ENCODE measurements at regions not wholly inside any gene's neighbourhood (a gene's known extent, or its start where the extent isn't known, plus 50 kb on each side); places are given as distances from the start of the nearest gene placed in this dataset.

- no peak for DNase-seq (ENCODE audit: low read depth)
These were observed 224.3 kb downstream of the SEC14L1 start for GRCh38 chr17:77364941-77365583.

GRCh38 chr17:77365584-77366186 is 224.9 kb downstream of the SEC14L1 start:
- peak; percentile 64 for DNase-seq (ENCODE audit: low read depth)

- no peak for DNase-seq (ENCODE audit: low read depth)
These were observed 225.4 kb downstream of the SEC14L1 start for GRCh38 chr17:77366206-77366557.

GRCh38 chr17:77366558-77367245 is 225.9 kb downstream of the SEC14L1 start:
- no peak for DNase-seq (ENCODE audit: low read depth)

- no peak for DNase-seq (ENCODE audit: low read depth)
These were observed 228.8 kb downstream of the SEC14L1 start for GRCh38 chr17:77369544-77369971.

- no peak for DNase-seq (ENCODE audit: low read depth)
These were observed 229.8 kb downstream of the SEC14L1 start for GRCh38 chr17:77370586-77370985.

GRCh38 chr17:77371117-77371887 is 230.5 kb downstream of the SEC14L1 start:
- DNase-seq (ENCODE audit: low read depth): no peak

GRCh38 chr17:77371888-77372443 is 231.2 kb downstream of the SEC14L1 start:
- no peak for DNase-seq (ENCODE audit: low read depth)

GRCh38 chr17:77372444-77373298 is 231.9 kb downstream of the SEC14L1 start:
- DNase-seq (ENCODE audit: low read depth): no peak

- DNase-seq (ENCODE audit: low read depth): no peak
These were observed 232.8 kb downstream of the SEC14L1 start for GRCh38 chr17:77373299-77374169.

- peak; percentile 72 for DNase-seq (ENCODE audit: low read depth)
These were observed 233.6 kb downstream of the SEC14L1 start for GRCh38 chr17:77374170-77374936.

GRCh38 chr17:77375108-77375916 is 234.5 kb downstream of the SEC14L1 start:
- no peak for DNase-seq (ENCODE audit: low read depth)

- DNase-seq (ENCODE audit: low read depth): peak; percentile 65
These were observed 235.3 kb downstream of the SEC14L1 start for GRCh38 chr17:77375917-77376651.

- DNase-seq (ENCODE audit: low read depth): no peak
These were observed 236.3 kb downstream of the SEC14L1 start for GRCh38 chr17:77376795-77377709.

- DNase-seq (ENCODE audit: low read depth): no peak
These were observed 237.0 kb downstream of the SEC14L1 start for GRCh38 chr17:77377710-77378235.

GRCh38 chr17:77378318-77379064 is 237.7 kb downstream of the SEC14L1 start:
- no peak for DNase-seq (ENCODE audit: low read depth)

Measured in stromal cell of bone marrow (primary cell).